Large intestine (tissue), 3 donors: ENCODE measurements at regions not wholly inside any gene's neighbourhood (a gene's known extent, or its start where the extent isn't known, plus 50 kb on each side); places are given as distances from the start of the nearest gene placed in this dataset.
"Not testable (repeated sequence)": the region's sequence is repeated elsewhere in the genome, so short reads cannot be mapped to it uniquely, and the experiment has no call there.

Source experiments
- DNase-seq, 2 donors: peaks; one replicate each; pipeline versions ENCODE4 v3.0.0 to v3.0.0-alpha.2; 2013
- H3K27ac ChIP-seq: one replicate; pipeline ENCODE4 v1.5.1; 2013; ENCODE audit warnings: low read length
- H3K27me3 ChIP-seq: 2 replicates; pipeline ENCODE4 v1.6.1; 2013; ENCODE audit warnings: low read length; ENCODE audit not compliant: control insufficient read depth, insufficient read depth
- H3K36me3 ChIP-seq: 2 replicates; pipeline ENCODE4 v1.6.1; 2013; ENCODE audit warnings: low read length; ENCODE audit not compliant: control insufficient read depth, insufficient read depth
- H3K4me1 ChIP-seq: one replicate; pipeline ENCODE4 v1.6.1; 2013; ENCODE audit warnings: low read length; ENCODE audit not compliant: control insufficient read depth, insufficient read depth
- H3K4me3 ChIP-seq: one replicate; pipeline ENCODE4 v1.5.1; 2013; ENCODE audit warnings: low read length
- H3K9me3 ChIP-seq: one replicate; pipeline ENCODE4 v1.6.1; 2013; ENCODE audit warnings: mild to moderate bottlenecking, low read depth, low read length, moderate library complexity; ENCODE audit not compliant: control insufficient read depth
- WGBS: methylation state at CpG from one replicate; pipeline ENCODE4 v1.1.5; 2013; ENCODE audit warnings: low lambda C conversion rate; ENCODE audit not compliant: insufficient coverage; 5-methylcytosine and 5-hydroxymethylcytosine counted together

DNA sequence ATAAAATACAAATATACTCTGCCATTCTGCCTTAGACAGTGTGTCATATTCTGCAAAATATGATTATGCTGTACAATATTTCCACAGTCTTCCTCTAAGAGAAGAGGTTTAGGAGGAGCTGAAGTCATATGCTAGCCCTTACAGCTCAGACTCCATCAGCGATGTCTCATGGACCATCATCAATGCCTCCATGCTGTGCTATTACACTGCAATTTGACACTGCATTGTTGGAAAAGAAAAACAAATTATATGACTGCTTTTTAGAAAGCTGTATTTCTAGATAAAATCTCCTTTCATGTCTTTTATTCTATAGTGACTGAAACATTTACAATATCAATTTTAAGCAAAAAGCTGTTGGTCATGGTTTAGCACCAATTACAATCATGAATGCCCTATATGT lies 1089.4 kb upstream of the MIR17HG start:
- no peaks in the 10 kb centered on the region for H3K9me3 ChIP-seq
- H3K4me3 ChIP-seq, result no peak overlapping the region
- no peaks in the 10 kb centered on the region for H3K27me3 ChIP-seq
- DNase-seq, result no peak
- no peak overlapping the region for H3K27ac ChIP-seq
- no CpG with 5 or more reads among the region's 1 CpG for WGBS
- no peaks in the 10 kb centered on the region for H3K36me3 ChIP-seq
- no peaks in the 10 kb centered on the region for H3K4me1 ChIP-seq

DNA sequence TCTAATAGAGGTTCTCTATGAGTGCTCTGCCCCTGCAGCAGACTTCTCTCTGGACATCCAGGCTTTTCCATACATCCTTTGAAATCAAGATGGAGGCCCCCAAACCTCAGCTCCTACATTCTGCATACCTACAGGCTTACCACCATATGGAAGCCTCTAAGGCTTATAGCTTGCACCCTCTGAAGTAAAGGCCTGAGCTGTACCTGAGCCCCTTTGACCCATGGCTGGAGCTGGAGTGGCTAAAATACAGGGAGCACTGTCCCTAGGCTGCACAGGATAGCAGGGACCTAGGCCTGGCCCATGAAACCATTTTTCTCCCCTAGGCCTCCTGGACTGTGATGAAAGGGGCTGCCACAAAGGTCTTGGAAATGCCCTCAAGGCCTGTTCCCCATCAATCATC lies 1086.1 kb upstream of the MIR17HG start:
- Histone ChIP-seq H3K27ac (no peak overlapping the region), H3K36me3 (no peaks in the 10 kb centered on the region), H3K4me3 (no peak overlapping the region), H3K9me3 (no peaks in the 10 kb centered on the region), H3K27me3 (no peaks in the 10 kb centered on the region), H3K4me1 (no peaks in the 10 kb centered on the region)
- no peak for DNase-seq

DNA sequence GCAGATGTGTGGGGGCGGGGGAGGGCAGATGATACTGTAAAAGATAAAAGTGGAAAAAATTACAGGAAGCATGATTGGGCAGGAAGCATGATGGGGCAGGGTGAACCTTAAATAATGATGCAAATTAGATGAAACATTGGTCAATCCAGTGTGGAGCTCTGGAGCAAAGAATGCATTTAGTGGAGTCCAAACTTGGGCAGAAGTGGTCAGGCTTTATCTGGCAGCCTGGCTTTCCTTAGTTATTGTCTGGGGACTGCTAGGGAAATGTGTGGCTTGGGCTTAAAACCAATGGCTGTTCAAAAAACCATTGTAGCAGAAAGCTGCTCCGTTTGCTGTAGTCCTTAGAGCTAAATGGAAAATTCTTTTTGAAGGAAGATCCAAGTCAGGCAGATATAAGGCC lies 1077.3 kb upstream of the MIR17HG start:
- H3K4me3 ChIP-seq, result no peak overlapping the region
- no peaks in the 10 kb centered on the region for H3K9me3 ChIP-seq
- H3K36me3 ChIP-seq, result no peaks in the 10 kb centered on the region
- H3K4me1 ChIP-seq, result no peaks in the 10 kb centered on the region
- DNase-seq, result no peak
- H3K27ac ChIP-seq, result no peak overlapping the region
- no peaks in the 10 kb centered on the region for H3K27me3 ChIP-seq
- WGBS, result 92% methylated on average over 2 of the region's 2 CpGs

DNA sequence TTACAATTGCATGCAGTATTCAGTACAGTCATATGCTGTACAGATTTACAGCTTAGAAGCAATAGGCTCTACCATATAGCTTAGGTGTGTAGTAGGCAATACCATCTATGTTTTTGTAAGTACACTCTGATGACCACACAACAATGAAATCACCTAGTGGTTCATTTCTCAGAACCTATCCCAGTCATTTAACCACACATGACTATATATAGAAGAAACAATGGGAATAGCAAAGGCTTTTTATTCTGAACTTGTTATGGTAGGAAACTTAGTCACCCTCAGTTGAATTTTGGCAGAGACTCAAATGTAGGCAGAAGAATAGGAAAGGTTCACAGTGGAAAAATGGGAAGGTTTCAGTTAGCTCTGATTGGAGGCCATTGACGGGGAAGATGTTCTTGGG lies 1075.1 kb upstream of the MIR17HG start:
- DNase-seq, result no peak
- Histone ChIP-seq H3K27ac (no peak overlapping the region), H3K27me3 (no peaks in the 10 kb centered on the region), H3K4me1 (no peaks in the 10 kb centered on the region), H3K4me3 (no peak overlapping the region), H3K9me3 (no peaks in the 10 kb centered on the region), H3K36me3 (no peaks in the 10 kb centered on the region)
- WGBS, result no CpG with 5 or more reads among the region's 1 CpG

DNA sequence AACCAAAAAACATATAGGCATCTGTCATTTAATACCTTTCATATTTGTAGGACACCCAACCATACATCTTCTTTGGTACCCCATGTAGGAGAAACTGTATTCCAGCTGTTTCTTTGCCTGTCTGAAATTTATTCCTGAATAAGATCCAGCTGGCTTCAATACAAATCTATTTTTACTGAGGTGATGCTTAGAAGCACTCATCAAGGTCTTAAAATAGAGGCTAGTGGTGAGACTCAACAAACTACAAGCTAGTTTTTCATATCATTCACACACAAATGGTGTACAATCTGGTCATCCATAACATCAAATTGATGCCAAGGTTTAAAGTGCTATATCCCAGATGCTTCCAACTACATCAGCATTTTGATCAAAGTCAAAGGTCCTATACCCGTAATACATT lies 1071.3 kb upstream of the MIR17HG start:
- H3K4me3 ChIP-seq, result no peak overlapping the region
- H3K4me1 ChIP-seq, result no peaks in the 10 kb centered on the region
- 40% methylated on average over 1 of the region's 1 CpG for WGBS
- H3K27me3 ChIP-seq, result no peaks in the 10 kb centered on the region
- no peak overlapping the region for H3K27ac ChIP-seq
- no peaks in the 10 kb centered on the region for H3K36me3 ChIP-seq
- H3K9me3 ChIP-seq, result no peaks in the 10 kb centered on the region
- no peak for DNase-seq

DNA sequence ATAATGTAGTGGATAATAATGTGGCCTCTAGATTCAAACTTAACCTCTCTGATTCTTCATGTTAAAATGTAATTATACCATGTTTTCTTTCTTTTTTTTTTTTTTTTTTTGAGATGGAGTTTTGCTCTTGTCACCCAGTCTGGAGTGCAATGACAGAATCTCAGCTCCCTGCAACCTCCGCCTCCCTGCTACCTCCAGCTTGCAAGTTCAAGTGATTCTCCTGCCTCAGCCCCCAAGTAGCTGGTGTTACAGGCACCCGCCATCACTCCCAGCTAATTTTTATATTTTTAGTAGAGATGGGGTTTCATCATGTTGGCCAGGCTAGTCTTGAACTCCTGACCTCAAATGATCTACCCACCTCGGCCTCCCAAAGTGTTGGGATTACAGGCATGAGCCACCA lies 1069.3 kb upstream of the MIR17HG start:
- H3K4me3 ChIP-seq, H3K36me3 ChIP-seq, DNase-seq, H3K9me3 ChIP-seq, H3K27ac ChIP-seq, H3K27me3 ChIP-seq, H3K4me1 ChIP-seq: not testable (repeated sequence)
- no CpG with 5 or more reads among the region's 3 CpGs for WGBS

DNA sequence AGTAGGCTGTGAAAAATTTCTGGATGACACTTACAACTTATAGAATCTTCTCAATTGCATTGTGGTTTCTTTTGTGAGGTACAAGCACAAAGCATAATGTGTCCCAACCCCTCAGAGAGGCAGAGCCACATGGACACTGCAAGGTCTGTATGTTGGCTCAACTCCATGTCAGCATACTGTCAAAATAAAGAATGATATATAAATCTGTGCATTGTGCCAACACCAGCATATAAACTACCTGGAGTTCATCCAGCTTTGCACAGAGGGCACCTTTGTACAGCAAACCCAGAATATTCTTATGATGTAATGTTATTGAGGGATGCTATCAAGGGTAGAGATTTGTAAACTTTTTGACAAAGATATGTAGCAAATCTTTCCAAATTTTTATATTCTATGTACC lies 1065.8 kb upstream of the MIR17HG start:
- no peak for DNase-seq
- Histone ChIP-seq H3K36me3 (no peaks in the 10 kb centered on the region), H3K27ac (no peak overlapping the region)

DNA sequence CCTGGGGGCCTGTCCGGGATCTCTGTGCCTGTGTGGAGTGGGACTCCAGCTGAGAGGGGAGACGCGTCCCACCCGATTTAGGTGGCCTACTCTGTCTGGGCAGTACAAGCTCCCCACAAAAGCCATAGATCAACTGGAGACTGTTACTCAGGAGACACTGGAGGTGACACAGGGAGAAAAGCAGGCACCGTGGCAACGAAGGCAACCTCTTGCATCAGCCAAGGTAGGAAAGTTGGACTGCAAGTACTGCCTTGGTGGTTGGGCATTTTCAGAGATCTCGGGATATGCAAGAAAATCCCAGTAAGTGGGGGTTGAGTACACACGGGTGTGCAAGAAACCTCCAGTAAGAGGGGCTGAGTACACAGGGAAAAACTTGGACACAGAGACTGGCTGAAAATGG lies 1060.0 kb upstream of the MIR17HG start:
- H3K27me3 ChIP-seq, result no peaks in the 10 kb centered on the region
- DNase-seq, result no peak
- no peaks in the 10 kb centered on the region for H3K9me3 ChIP-seq
- H3K36me3 ChIP-seq, result no peaks in the 10 kb centered on the region
- WGBS, result no CpG with 5 or more reads among the region's 8 CpGs
- H3K4me1 ChIP-seq, result no peaks in the 10 kb centered on the region
- no peak overlapping the region for H3K27ac ChIP-seq
- no peak overlapping the region for H3K4me3 ChIP-seq

More for the DNA sequence above, 1065.8 kb upstream of the MIR17HG start:
- no peaks in the 10 kb centered on the region for H3K4me1 ChIP-seq
- no peak overlapping the region for H3K4me3 ChIP-seq
- H3K27me3 ChIP-seq, result no peaks in the 10 kb centered on the region
- H3K9me3 ChIP-seq, result no peaks in the 10 kb centered on the region

DNA sequence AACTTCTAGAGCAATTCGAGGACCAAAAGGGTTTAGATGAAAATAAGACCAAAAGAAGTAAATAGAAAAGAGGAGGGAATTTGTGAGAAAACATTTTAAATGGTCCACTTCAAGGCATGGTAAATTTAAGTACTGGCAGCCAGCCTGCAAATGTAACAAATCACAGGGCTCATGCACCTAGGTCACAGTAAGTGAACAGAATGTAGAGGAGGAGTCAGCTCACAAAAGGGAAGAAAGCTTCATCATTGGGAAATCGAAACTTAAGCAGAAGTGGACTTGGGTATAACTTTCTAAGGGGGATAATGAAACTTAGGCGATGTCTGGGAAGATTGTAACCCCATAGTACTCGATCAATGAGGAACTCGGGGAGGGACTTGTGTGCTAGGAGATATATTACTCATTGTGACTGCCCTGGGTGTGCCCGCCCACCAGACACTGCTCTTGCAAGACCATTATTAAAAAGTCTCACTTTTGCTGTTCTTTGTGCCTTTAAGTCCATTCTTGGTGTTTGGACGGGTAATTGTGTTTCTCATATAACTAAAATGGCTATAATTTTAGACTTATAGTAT lies 1053.6 kb upstream of the MIR17HG start:
- no peak for DNase-seq
- H3K4me1 ChIP-seq, result no peaks in the 10 kb centered on the region
- H3K27ac ChIP-seq, result no peak overlapping the region
- H3K36me3 ChIP-seq, result no peaks in the 10 kb centered on the region
- WGBS, result 88% methylated on average over 2 of the region's 7 CpGs
- no peak overlapping the region for H3K4me3 ChIP-seq
- H3K9me3 ChIP-seq, result no peaks in the 10 kb centered on the region
- H3K27me3 ChIP-seq, result no peaks in the 10 kb centered on the region

DNA sequence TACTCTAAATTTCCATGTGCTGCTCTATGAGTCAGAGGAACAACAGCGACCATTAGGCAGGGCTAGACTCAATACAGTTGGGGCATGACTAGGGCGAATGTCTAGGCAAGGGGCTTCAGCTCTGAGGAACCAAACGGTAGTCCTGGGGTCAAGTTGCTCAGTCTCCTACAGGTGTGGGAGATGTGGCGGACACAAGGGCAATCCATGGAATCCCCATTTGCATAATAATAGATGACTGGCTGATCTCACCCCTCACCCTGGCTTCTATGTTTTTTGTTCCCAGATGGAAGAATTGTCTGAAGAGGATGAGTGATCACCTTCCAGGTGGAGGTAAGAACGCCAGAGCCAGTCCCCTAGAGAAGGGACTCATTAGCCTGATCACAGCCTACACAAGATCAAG lies 1048.2 kb upstream of the MIR17HG start:
- H3K27ac ChIP-seq, result no peak overlapping the region
- no CpG with 5 or more reads among the region's 5 CpGs for WGBS
- H3K36me3 ChIP-seq, result no peaks in the 10 kb centered on the region
- H3K4me1 ChIP-seq, result no peaks in the 10 kb centered on the region
- DNase-seq, result no peak
- H3K9me3 ChIP-seq, result no peaks in the 10 kb centered on the region
- no peaks in the 10 kb centered on the region for H3K27me3 ChIP-seq
- no peak overlapping the region for H3K4me3 ChIP-seq

DNA sequence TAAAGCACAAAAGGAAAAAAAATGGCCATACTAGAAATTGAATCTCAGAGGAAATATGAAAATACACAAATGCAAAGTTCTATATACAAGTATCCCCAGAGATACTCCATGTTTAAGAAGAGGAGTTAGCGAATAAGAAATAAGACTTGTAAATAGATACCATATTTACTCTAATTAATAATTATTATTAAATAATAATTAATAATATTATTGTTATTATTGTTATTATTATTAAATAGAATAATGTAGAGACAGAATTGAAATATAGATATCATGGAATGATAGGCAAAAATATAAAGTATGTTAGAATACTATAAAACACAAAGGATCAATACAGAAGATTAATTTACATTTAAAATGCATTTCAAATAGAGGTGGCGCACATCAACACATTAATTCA lies 1047.5 kb upstream of the MIR17HG start:
- Histone ChIP-seq H3K27ac (no peak overlapping the region), H3K4me1 (no peaks in the 10 kb centered on the region), H3K27me3 (no peaks in the 10 kb centered on the region), H3K4me3 (no peak overlapping the region), H3K9me3 (no peaks in the 10 kb centered on the region), H3K36me3 (no peaks in the 10 kb centered on the region)
- 100% methylated on average over 2 of the region's 2 CpGs for whole genome bisulfite sequencing
- no peak for DNase-seq
